HEK293 (cell line): ENCODE measurements at regions not wholly inside any gene's neighbourhood (a gene's known extent, or its start where the extent isn't known, plus 50 kb on each side); places are given as distances from the start of the nearest gene placed in this dataset.

Experiments used
- CTCF ChIA-PET: fragments of 350-600 bp; formaldehyde crosslinking; extraction: SDS; loops from one replicate; lab custom pipeline; 2021; ENCODE audit warnings: antibody characterized with exemption; lab: Yijun Ruan, JAX
- POLR2A ChIA-PET: fragments of 300-600 bp; formaldehyde crosslinking; extraction: SDS; loops from one replicate; lab custom pipeline; 2020; ENCODE audit warnings: antibody characterized with exemption, inconsistent platforms; lab: Yijun Ruan, JAX
- H3K27ac ChIP-seq: fragments of 200-500 bp; sonication (Bioruptor generic); 2 replicates; pipeline ENCODE4 v1.5.1; 2014; ENCODE audit warnings: low read depth, low read length, control low read depth, inconsistent platforms; ENCODE audit errors: extremely low read depth
- H3K36me3 ChIP-seq, 2 experiments: fragments of 200-500 bp in 1 of 2; sonication (Bioruptor generic) in 1 of 2; 1 replicate in 1 of 2; 2 replicates in 1 of 2; pipeline ENCODE4 v1.5.1; 2014 to 2017; ENCODE audit warnings: inconsistent platforms in 2 of 2, low read length in 2 of 2; ENCODE audit not compliant: control insufficient read depth in 2 of 2, insufficient read depth in 1 of 2
- H3K4me1 ChIP-seq: fragments of 200-500 bp; sonication (Bioruptor generic); 2 replicates; pipeline ENCODE4 v1.5.1; 2014; ENCODE audit warnings: mild to moderate bottlenecking, low read length, inconsistent platforms; ENCODE audit not compliant: control insufficient read depth, insufficient read depth
- H3K4me3 ChIP-seq: 2 replicates; pipeline ENCODE4 v1.5.1; 2011; ENCODE audit warnings: low read depth, mild to moderate bottlenecking, control low read depth, low read length, moderate library complexity
- H3K9me3 ChIP-seq: fragments of 200-500 bp; sonication (Bioruptor generic); 2 replicates; pipeline ENCODE4 v1.5.1; 2014; ENCODE audit warnings: low read depth, low read length, inconsistent platforms; ENCODE audit not compliant: control insufficient read depth, insufficient read depth
- EGR2 ChIP-seq: fragments of 450-650 bp; formaldehyde crosslinking; IDR thresholded peaks from 2 replicates; pipeline ENCODE4 v1.5.1; 2016; ENCODE audit warnings: low read depth, missing biosample characterization, missing genetic modification characterization
- SALL2 ChIP-seq: fragments of 450-650 bp; formaldehyde crosslinking; IDR thresholded peaks from 2 replicates; pipeline ENCODE4 v1.5.0; 2017; ENCODE audit warnings: missing biosample characterization, mild to moderate bottlenecking, missing genetic modification characterization, borderline replicate concordance
- ZNF112 ChIP-seq: fragments of 450-650 bp; formaldehyde crosslinking; IDR thresholded peaks from 2 replicates; pipeline ENCODE4 v1.5.0; 2017; ENCODE audit warnings: missing biosample characterization, missing genetic modification characterization
- ZNF157 ChIP-seq: fragments of 450-650 bp; formaldehyde crosslinking; IDR thresholded peaks from 2 replicates; pipeline ENCODE4 v1.5.1; 2016; ENCODE audit warnings: missing biosample characterization, missing genetic modification characterization
- ZNF169 ChIP-seq: fragments of 450-650 bp; formaldehyde crosslinking; IDR thresholded peaks from 2 replicates; pipeline ENCODE4 v1.5.1; 2016; ENCODE audit warnings: missing biosample characterization, missing genetic modification characterization
- ZNF2 ChIP-seq: fragments of 450-650 bp; formaldehyde crosslinking; IDR thresholded peaks from 2 replicates; pipeline ENCODE4 v1.5.1; 2016; ENCODE audit warnings: missing biosample characterization, missing genetic modification characterization
- ZNF202 ChIP-seq: fragments of 450-650 bp; formaldehyde crosslinking; IDR thresholded peaks from 2 replicates; pipeline ENCODE4 v1.5.1; 2016; ENCODE audit warnings: missing biosample characterization, missing genetic modification characterization, borderline replicate concordance
- ZNF221 ChIP-seq: fragments of 450-650 bp; formaldehyde crosslinking; IDR thresholded peaks from 2 replicates; pipeline ENCODE4 v1.5.1; 2017; ENCODE audit warnings: missing biosample characterization, missing genetic modification characterization, borderline replicate concordance
- ZNF324 ChIP-seq: fragments of 450-650 bp; formaldehyde crosslinking; IDR thresholded peaks from 2 replicates; pipeline ENCODE4 v1.5.1; 2016; ENCODE audit warnings: missing biosample characterization, missing genetic modification characterization
- ZNF398 ChIP-seq: fragments of 450-650 bp; formaldehyde crosslinking; IDR thresholded peaks from 2 replicates; pipeline ENCODE4 v1.5.1; 2017; ENCODE audit warnings: missing biosample characterization, missing genetic modification characterization
- ZNF530 ChIP-seq: fragments of 450-650 bp; formaldehyde crosslinking; IDR thresholded peaks from 2 replicates; pipeline ENCODE4 v1.5.1; 2016; ENCODE audit warnings: low read depth, missing biosample characterization, missing genetic modification characterization
- ZNF558 ChIP-seq: fragments of 450-650 bp; formaldehyde crosslinking; IDR thresholded peaks from 2 replicates; pipeline ENCODE4 v1.5.1; 2016; ENCODE audit warnings: missing biosample characterization, missing genetic modification characterization
- ZNF768 ChIP-seq: fragments of 450-650 bp; formaldehyde crosslinking; IDR thresholded peaks from 2 replicates; pipeline ENCODE4 v1.5.1; 2018; ENCODE audit warnings: missing biosample characterization, mild to moderate bottlenecking, missing genetic modification characterization
- TF ChIP-seq, protein P1 (sequence below): fragments of 450-650 bp; formaldehyde crosslinking; IDR thresholded peaks from 2 replicates; pipeline ENCODE4 v1.5.1; 2016; ENCODE audit warnings: missing biosample characterization, missing genetic modification characterization
- TF ChIP-seq, protein P2 (sequence below): fragments of 450-650 bp; formaldehyde crosslinking; IDR thresholded peaks from 2 replicates; pipeline ENCODE4 v1.5.1; 2016; ENCODE audit warnings: missing biosample characterization, missing genetic modification characterization
- TF ChIP-seq, protein P3 (sequence below): fragments of 450-650 bp; formaldehyde crosslinking; optimal IDR thresholded peaks from 2 replicates; pipeline ENCODE3; 2016; ENCODE audit warnings: missing biosample characterization, mild to moderate bottlenecking, missing genetic modification characterization

- TF ChIP-seq, protein P1, sequence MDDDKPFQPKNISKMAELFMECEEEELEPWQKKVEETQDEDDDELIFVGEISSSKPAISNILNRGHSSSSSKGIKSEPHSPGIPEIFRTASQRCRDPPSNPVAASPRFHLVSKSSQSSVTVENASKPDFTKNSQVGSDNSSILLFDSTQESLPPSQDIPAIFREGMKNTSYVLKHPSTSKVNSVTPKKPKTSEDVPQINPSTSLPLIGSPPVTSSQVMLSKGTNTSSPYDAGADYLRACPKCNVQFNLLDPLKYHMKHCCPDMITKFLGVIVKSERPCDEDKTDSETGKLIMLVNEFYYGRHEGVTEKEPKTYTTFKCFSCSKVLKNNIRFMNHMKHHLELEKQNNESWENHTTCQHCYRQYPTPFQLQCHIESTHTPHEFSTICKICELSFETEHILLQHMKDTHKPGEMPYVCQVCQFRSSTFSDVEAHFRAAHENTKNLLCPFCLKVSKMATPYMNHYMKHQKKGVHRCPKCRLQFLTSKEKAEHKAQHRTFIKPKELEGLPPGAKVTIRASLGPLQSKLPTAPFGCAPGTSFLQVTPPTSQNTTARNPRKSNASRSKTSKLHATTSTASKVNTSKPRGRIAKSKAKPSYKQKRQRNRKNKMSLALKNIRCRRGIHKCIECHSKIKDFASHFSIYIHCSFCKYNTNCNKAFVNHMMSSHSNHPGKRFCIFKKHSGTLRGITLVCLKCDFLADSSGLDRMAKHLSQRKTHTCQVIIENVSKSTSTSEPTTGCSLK: no peak
- TF ChIP-seq ZNF558 (tag by site-specific recombination) (no peak), ZNF112 (tag by site-specific recombination) (no peak)
These were observed 862.8 kb upstream of the CITED2 start (continued) for GRCh38 chr6:140237251-140237650.

DNA sequence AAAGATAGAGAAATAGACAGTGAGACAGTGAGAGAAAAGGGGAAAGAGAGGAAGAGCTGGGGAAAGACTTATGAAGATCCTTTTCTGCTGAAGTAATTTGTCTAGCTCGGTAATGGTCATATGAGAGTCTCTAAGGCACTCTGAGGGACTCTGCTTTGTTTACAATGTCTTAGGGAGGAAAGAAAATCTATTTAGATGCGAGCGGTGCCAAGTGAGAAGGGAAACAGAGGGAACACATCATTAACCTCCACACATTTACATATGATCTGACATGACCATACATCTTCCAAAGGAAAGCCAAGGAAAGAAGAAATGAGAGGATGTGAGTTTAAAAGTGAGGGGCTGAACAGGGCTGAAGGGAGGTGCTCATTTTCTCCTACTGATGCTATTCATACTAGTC, 862.3 kb upstream of the CITED2 start:
- H3K4me1 ChIP-seq: no peaks in the 10 kb centered on the region
- H3K36me3 ChIP-seq: no peaks in the 10 kb centered on the region
- POLR2A ChIA-PET: no interaction called here
- no peaks in the 10 kb centered on the region for H3K9me3 ChIP-seq
- TF ChIP-seq ZNF324 (tag by site-specific recombination): no peak
- TF ChIP-seq ZNF398 (tag by site-specific recombination): no peak
- TF ChIP-seq ZNF530 (tag by site-specific recombination): no peak
- TF ChIP-seq, all 188 proteins: peak for 0
- Histone ChIP-seq H3K27ac (no peak overlapping the region), H3K4me3 (no peak overlapping the region)
- CTCF ChIA-PET: interaction anchor here (0.6 kb wide), 1 partner anchor 870 kb away, joined by 3 read pairs; no protein-coding TSS in a partner anchor

- POLR2A ChIA-PET: no interaction called here
- CTCF ChIA-PET: no interaction called here
- H3K36me3 ChIP-seq: no peaks in the 10 kb centered on the region
- TF ChIP-seq EGR2 (tag by site-specific recombination) (0 out of 2 replicates have a peak, but pooled peaks have one; percentile 24), ZNF202 (tag by site-specific recombination) (no peak), ZNF157 (no peak), ZNF2 (tag by site-specific recombination) (no peak), ZNF768 (tag by site-specific recombination) (no peak), ZNF169 (tag by site-specific recombination) (no peak), ZNF221 (tag by site-specific recombination) (no peak), SALL2 (tag by site-specific recombination) (no peak)
- TF ChIP-seq, protein P2, sequence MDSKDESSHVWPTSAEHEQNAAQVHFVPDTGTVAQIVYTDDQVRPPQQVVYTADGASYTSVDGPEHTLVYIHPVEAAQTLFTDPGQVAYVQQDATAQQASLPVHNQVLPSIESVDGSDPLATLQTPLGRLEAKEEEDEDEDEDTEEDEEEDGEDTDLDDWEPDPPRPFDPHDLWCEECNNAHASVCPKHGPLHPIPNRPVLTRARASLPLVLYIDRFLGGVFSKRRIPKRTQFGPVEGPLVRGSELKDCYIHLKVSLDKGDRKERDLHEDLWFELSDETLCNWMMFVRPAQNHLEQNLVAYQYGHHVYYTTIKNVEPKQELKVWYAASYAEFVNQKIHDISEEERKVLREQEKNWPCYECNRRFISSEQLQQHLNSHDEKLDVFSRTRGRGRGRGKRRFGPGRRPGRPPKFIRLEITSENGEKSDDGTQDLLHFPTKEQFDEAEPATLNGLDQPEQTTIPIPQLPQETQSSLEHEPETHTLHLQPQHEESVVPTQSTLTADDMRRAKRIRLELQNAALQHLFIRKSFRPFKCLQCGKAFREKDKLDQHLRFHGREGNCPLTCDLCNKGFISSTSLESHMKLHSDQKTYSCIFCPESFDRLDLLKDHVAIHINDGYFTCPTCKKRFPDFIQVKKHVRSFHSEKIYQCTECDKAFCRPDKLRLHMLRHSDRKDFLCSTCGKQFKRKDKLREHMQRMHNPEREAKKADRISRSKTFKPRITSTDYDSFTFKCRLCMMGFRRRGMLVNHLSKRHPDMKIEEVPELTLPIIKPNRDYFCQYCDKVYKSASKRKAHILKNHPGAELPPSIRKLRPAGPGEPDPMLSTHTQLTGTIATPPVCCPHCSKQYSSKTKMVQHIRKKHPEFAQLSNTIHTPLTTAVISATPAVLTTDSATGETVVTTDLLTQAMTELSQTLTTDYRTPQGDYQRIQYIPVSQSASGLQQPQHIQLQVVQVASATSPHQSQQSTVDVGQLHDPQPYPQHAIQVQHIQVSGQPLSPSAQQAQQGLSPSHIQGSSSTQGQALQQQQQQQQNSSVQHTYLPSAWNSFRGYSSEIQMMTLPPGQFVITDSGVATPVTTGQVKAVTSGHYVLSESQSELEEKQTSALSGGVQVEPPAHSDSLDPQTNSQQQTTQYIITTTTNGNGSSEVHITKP (tag by site-specific recombination): peak; percentile 36
- TF ChIP-seq, protein P3, sequence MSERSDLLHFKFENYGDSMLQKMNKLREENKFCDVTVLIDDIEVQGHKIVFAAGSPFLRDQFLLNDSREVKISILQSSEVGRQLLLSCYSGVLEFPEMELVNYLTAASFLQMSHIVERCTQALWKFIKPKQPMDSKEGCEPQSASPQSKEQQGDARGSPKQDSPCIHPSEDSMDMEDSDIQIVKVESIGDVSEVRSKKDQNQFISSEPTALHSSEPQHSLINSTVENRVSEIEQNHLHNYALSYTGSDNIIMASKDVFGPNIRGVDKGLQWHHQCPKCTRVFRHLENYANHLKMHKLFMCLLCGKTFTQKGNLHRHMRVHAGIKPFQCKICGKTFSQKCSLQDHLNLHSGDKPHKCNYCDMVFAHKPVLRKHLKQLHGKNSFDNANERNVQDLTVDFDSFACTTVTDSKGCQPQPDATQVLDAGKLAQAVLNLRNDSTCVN (tag by site-specific recombination): no peak
- H3K9me3 ChIP-seq: no peaks in the 10 kb centered on the region
- H3K27ac ChIP-seq: no peak overlapping the region
- no peak overlapping the region for H3K4me3 ChIP-seq
- no peaks in the 10 kb centered on the region for H3K4me1 ChIP-seq
These were observed 855.8 kb upstream of the CITED2 start for GRCh38 chr6:140230282-140230681.
